ENCODE measurements at regions not wholly inside any gene's neighbourhood (a gene's known extent, or its start where the extent isn't known, plus 50 kb on each side); places are given as distances from the start of the nearest gene placed in this dataset.

DNA sequence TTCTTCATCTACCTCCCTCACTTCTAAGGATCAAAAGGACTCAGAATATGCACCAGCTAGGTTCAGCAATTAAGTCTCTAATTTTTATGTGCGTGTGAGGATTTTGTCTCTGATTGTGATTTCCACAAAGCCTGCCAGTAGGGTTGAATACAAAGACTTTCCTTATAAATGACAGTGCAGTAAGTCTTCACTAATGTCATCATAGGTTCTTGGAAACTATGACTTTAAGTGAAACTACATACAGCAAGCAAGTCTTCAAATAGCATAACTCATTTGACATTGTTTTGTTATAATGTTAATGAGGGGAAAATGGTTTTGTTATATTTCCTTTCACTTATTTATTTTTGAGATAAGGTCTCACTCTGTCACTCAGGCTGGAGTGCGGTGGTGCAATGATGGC lies 526.3 kb upstream of the DCC start:
- TF ChIP-seq, protein P1, sequence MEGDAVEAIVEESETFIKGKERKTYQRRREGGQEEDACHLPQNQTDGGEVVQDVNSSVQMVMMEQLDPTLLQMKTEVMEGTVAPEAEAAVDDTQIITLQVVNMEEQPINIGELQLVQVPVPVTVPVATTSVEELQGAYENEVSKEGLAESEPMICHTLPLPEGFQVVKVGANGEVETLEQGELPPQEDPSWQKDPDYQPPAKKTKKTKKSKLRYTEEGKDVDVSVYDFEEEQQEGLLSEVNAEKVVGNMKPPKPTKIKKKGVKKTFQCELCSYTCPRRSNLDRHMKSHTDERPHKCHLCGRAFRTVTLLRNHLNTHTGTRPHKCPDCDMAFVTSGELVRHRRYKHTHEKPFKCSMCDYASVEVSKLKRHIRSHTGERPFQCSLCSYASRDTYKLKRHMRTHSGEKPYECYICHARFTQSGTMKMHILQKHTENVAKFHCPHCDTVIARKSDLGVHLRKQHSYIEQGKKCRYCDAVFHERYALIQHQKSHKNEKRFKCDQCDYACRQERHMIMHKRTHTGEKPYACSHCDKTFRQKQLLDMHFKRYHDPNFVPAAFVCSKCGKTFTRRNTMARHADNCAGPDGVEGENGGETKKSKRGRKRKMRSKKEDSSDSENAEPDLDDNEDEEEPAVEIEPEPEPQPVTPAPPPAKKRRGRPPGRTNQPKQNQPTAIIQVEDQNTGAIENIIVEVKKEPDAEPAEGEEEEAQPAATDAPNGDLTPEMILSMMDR (conservative IDR thresholded peaks at IDR 0.05 in 1 of 2, IDR thresholded peaks at IDR 0.05 in 1 of 2; ENCODE audit: low read depth in 1 of 2, low read length in 2 of 2): no peak
- no peak for TF ChIP-seq EZH2 (IDR thresholded peaks at IDR 0.05; ENCODE audit: low read length, missing control alignments)

Measured in fibroblast of lung (primary cell).